HFF-Myc (cell line): ENCODE measurements at regions not wholly inside any gene's neighbourhood (a gene's known extent, or its start where the extent isn't known, plus 50 kb on each side); places are given as distances from the start of the nearest gene placed in this dataset.

Experiments used
- DNase-seq: peaks from one replicate; pipeline ENCODE4 v3.0.0-alpha.2; 2011; ENCODE audit warnings: low read depth; ENCODE audit errors: extremely low read depth
- H3K4me3 ChIP-seq: replicated peaks from 2 replicates; pipeline ENCODE4 v1.5.1; 2011; ENCODE audit warnings: low read depth, mild to moderate bottlenecking, control low read depth, low read length
- TF ChIP-seq, protein P1 (sequence below): IDR thresholded peaks from 2 replicates; pipeline ENCODE4 v1.5.1; 2012; ENCODE audit warnings: mild to moderate bottlenecking, low read depth, low read length, control low read depth; ENCODE audit errors: missing control alignments

DNA sequence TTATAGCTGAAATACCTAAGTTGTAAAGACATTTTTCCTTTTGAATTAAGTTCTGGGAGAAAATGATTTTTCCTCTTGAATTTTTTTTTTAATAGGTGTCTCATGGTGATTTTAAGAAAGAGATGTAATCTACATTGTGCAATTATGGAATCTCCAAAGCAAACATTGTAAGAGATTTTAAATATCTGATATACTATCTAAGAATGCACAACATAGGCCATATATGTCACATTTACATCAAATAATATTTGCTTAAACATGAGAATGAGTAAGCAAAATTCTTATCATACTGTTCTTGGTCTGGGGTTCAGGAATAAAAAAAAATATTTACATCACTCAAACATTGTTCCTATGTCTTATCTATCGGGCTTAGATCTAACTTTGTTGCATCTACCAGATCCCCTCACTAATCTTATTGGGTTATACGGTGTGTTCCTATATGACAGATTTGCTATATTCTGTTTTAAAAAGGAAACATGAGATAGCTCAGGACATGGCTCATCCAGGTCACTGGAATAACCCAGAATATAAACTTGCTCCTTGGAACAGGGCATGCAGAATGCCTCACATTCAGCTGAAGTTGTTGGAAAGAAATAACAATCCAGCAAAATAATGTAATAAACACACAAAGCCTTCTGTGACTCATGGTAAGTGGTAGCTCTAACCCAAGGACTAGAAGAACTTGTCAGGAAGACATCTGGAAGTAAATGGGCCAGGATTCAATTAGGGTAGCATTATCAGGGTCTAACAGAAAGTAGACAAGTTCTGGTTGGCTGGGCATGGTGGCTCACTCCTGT is 794.7 kb downstream of the IPMK start:
- TF ChIP-seq, protein P1, sequence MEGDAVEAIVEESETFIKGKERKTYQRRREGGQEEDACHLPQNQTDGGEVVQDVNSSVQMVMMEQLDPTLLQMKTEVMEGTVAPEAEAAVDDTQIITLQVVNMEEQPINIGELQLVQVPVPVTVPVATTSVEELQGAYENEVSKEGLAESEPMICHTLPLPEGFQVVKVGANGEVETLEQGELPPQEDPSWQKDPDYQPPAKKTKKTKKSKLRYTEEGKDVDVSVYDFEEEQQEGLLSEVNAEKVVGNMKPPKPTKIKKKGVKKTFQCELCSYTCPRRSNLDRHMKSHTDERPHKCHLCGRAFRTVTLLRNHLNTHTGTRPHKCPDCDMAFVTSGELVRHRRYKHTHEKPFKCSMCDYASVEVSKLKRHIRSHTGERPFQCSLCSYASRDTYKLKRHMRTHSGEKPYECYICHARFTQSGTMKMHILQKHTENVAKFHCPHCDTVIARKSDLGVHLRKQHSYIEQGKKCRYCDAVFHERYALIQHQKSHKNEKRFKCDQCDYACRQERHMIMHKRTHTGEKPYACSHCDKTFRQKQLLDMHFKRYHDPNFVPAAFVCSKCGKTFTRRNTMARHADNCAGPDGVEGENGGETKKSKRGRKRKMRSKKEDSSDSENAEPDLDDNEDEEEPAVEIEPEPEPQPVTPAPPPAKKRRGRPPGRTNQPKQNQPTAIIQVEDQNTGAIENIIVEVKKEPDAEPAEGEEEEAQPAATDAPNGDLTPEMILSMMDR = no peak
- H3K4me3 ChIP-seq = no peak overlapping the region
- no peak for DNase-seq

DNA sequence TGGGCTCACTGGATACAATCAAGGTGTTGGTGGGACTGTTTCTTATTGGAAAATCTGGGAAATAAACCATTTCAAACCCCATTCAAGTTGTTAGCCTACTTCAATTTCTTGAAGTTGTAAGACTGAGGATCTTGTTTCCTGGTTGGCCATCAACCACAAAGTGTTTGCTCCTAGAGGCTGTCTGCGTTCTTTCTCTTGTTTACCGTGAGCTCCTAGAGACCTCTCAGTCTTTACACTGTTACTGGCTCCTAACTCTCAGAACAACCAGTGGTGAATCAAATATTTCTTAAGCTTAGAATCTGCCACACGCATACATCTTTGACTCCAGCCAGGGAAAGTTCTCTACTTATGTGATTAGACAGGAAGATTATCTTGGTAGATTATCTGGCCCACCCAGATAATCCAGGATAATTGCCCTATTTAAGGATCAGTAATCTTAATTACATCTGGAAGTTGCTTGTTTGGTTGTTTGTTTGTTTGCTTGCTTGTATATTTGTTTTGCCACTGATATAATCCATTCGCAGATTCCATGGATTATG is 798.7 kb downstream of the IPMK start:
- no peak for DNase-seq
- H3K4me3 ChIP-seq = no peak overlapping the region
- TF ChIP-seq, protein P1 = no peak

DNA sequence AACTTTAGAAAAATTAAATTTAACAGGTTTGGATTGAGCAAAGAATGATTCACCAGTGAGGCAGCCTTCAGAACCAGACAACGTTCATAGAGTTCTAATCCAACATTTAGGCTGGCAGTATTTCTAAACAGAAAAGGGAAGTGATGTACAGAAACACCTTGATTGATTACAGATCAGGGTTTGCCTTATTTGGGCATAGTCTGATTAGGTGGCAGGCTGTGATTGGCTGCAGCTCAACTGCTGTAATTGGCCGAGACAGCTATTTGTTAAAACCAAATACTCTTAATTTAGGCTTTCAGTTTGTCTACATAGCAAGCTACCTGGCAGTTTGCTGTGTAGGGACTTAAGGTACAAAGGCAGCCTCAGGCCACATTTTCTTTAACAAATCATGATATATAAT is 802.5 kb downstream of the IPMK start:
- H3K4me3 ChIP-seq = no peak overlapping the region
- TF ChIP-seq, protein P1 = no peak
- no peak for DNase-seq

DNA sequence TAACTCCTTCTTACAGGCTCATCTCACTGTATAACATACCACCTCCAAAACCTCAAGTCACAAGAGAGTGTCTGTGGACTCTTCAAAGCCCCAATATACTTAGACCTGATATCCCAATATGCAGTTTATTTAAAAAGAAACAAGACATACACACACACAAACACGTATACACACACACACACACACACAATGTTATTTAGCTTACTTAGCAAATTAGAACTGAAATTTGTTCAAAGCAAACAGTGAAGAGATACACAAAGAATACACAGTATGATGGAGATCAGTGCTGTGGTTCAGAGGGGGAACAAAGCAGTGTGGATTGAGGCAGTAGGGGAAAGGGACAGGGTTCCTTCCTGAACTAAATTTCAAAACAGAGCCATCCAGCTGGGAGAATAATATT is 807.2 kb downstream of the IPMK start:
- DNase-seq = no peak
- H3K4me3 ChIP-seq = no peak overlapping the region
- TF ChIP-seq, protein P1 = no peak

DNA sequence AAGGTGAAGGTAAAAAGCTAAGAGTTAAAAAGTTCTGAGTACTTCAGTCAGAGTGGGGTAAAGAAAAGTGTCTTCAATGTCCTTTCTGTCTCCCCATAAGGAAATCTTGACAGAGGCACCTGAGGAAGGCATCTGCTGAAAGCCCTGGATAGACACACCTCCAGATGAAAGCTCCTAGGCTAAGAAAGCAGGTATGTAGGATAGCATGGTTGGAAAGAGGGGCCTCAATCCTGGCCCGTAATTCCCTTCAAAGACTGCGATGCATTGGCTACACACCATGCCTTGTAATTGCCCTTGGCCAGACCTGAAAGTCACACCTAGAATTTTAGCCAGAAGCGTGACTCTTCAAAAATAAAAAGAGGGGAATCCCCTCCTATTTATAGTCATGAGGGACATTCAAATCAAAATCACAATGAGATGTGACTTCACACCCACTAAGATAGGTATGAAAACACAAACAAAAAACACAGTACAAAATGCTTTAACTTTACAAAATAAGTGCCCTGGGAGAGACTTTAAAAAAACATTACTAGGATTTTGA is 809.7 kb downstream of the IPMK start:
- DNase-seq = no peak
- no peak overlapping the region for H3K4me3 ChIP-seq
- TF ChIP-seq, protein P1 = no peak

DNA sequence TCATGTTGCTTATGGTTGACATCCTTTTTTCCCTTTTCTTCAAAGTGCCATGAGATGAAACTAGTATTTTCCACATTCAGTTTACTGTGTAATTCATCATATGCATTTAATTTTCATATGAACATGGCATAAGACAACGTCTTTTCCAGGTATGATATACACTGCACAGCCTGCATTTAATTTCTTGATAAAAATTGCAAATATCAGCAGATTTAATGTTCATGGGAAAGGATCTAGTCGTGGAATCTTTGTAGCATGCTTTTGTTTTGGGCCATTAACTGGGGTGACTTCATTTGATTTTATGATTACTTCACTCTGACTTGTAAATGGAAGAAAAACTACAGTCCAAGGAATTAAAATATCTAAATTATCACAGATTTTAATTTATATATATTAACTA is 837.3 kb downstream of the IPMK start:
- TF ChIP-seq, protein P1 = no peak
- no peak for DNase-seq
- no peak overlapping the region for H3K4me3 ChIP-seq
